ENCODE measurements at regions not wholly inside any gene's neighbourhood (a gene's known extent, or its start where the extent isn't known, plus 50 kb on each side); places are given as distances from the start of the nearest gene placed in this dataset.

- no peak for TF ChIP-seq CTCF (IDR thresholded peaks at IDR 0.05)
- no peak for TF ChIP-seq POLR2A (IDR thresholded peaks at IDR 0.05)
These were observed 154.5 kb downstream of the PHLDA1 start for GRCh38 chr12:75876832-75877762.

Measured in thyroid gland (tissue), 4 donors.